GM18907 (cell line): ENCODE measurements at regions not wholly inside any gene's neighbourhood (a gene's known extent, or its start where the extent isn't known, plus 50 kb on each side); places are given as distances from the start of the nearest gene placed in this dataset.
"Not testable (repeated sequence)": the region's sequence is repeated elsewhere in the genome, so short reads cannot be mapped to it uniquely, and the experiment has no call there.

ENCODE experiments used
- ATAC-seq: cut with Tn5 transposase; IDR thresholded peaks from one replicate; pipeline ENCODE4 v1.9.1; 2021; ENCODE audit warnings: mild to moderate bottlenecking, moderate library complexity; ENCODE audit not compliant: unreplicated experiment

GRCh38 chr9:115397591-115398312 lies 279.8 kb upstream of the TNC start:
- no peak for ATAC-seq

- no peak for ATAC-seq
These were observed 280.3 kb upstream of the TNC start for GRCh38 chr9:115398313-115398650.

- no peak for ATAC-seq
These were observed 281.0 kb upstream of the TNC start for GRCh38 chr9:115398996-115399395.

GRCh38 chr9:115400796-115401195 lies 282.8 kb upstream of the TNC start:
- no peak for ATAC-seq

GRCh38 chr9:115401756-115402327 lies 283.9 kb upstream of the TNC start:
- ATAC-seq = no peak

- no peak for ATAC-seq
These were observed 285.8 kb upstream of the TNC start for GRCh38 chr9:115403753-115404152.

GRCh38 chr9:115404311-115404710 lies 286.4 kb upstream of the TNC start:
- ATAC-seq = no peak

GRCh38 chr9:115411516-115411915 lies 293.6 kb upstream of the TNC start:
- ATAC-seq = no peak

GRCh38 chr9:115411993-115412452 lies 294.1 kb upstream of the TNC start:
- no peak for ATAC-seq

GRCh38 chr9:115412656-115413055 lies 294.7 kb upstream of the TNC start:
- ATAC-seq = no peak

- peak; percentile 47 for ATAC-seq
These were observed 295.3 kb upstream of the TNC start for GRCh38 chr9:115413304-115413703.

- ATAC-seq = no peak
These were observed 295.9 kb upstream of the TNC start for GRCh38 chr9:115413766-115414382.

GRCh38 chr9:115414561-115414960 lies 296.6 kb upstream of the TNC start:
- no peak for ATAC-seq

- peak; percentile 46 for ATAC-seq
These were observed 297.5 kb upstream of the TNC start for GRCh38 chr9:115415450-115415849.

GRCh38 chr9:115416299-115416698 lies 298.3 kb upstream of the TNC start:
- peak; percentile 88 for ATAC-seq

- ATAC-seq = not testable (repeated sequence)
These were observed 300.2 kb upstream of the TNC start for GRCh38 chr9:115418181-115418580.

GRCh38 chr9:115422932-115423440 lies 305.0 kb upstream of the TNC start:
- ATAC-seq = no peak

GRCh38 chr9:115423646-115424045 lies 305.7 kb upstream of the TNC start:
- ATAC-seq = no peak

- ATAC-seq = no peak
These were observed 307.6 kb upstream of the TNC start for GRCh38 chr9:115425601-115426000.

- ATAC-seq = no peak
These were observed 319.5 kb upstream of the TNC start for GRCh38 chr9:115437418-115437817.

GRCh38 chr9:115439641-115440040 lies 321.7 kb upstream of the TNC start:
- ATAC-seq = no peak

GRCh38 chr9:115442054-115442453 lies 324.1 kb upstream of the TNC start:
- ATAC-seq = no peak
